GM12891 (cell line): ENCODE measurements at regions not wholly inside any gene's neighbourhood (a gene's known extent, or its start where the extent isn't known, plus 50 kb on each side); places are given as distances from the start of the nearest gene placed in this dataset.

Source experiments
- PAX5 ChIP-seq: IDR thresholded peaks from 2 replicates; pipeline ENCODE4 v1.6.1; 2011; ENCODE audit warnings: low read length, moderate library complexity, mild to moderate bottlenecking; ENCODE audit not compliant: insufficient read depth, severe bottlenecking
- POLR2A ChIP-seq: IDR thresholded peaks from 2 replicates; pipeline ENCODE4 v1.6.1; 2011; ENCODE audit warnings: low read depth, low read length, control low read depth
- POLR2AphosphoS5 ChIP-seq: IDR thresholded peaks from 2 replicates; pipeline ENCODE4 v1.6.1; 2011; ENCODE audit warnings: low read depth, low read length, control low read depth
- POU2F2 ChIP-seq: IDR thresholded peaks from 2 replicates; pipeline ENCODE4 v1.6.1; 2011; ENCODE audit warnings: low read depth, mild to moderate bottlenecking, control low read depth, low read length, moderate library complexity
- TAF1 ChIP-seq: IDR thresholded peaks from 2 replicates; pipeline ENCODE4 v1.6.1; 2011; ENCODE audit warnings: low read depth, low read length, control low read depth

DNA sequence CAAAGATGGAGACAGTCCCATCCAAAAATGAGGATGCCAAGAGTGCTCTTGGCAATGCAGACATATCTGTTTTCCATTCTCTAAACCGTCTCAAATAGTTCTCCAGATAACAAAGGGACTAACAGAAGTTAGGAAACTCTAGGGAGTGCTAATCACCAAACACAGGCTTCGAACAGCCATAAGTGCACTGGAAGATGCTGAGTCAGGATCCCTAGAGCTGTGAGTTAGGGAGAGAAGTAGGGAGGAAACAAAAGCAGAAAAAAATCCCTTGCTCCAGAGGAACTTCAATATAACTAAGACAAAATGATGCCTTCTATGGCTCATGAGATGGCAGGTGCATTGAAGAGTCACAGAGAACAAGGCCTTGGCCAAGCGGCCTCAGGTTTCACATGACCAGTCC is 251.0 kb upstream of the PPARGC1A start:
- TF ChIP-seq PAX5, result no peak
- TF ChIP-seq TAF1, result no peak
- TF ChIP-seq POLR2A, result no peak
- TF ChIP-seq POLR2AphosphoS5, result no peak
- no peak for TF ChIP-seq POU2F2
